HG02763 (cell line): ENCODE measurements at regions not wholly inside any gene's neighbourhood (a gene's known extent, or its start where the extent isn't known, plus 50 kb on each side); places are given as distances from the start of the nearest gene placed in this dataset.
A peak's percentile ranks its signal among the peaks of the same experiment; 100 is the strongest.
"Not testable (repeated sequence)": the region's sequence is repeated elsewhere in the genome, so short reads cannot be mapped to it uniquely, and the experiment has no call there.

Experiments
- ATAC-seq: cut with Tn5 transposase; IDR thresholded peaks from one replicate; pipeline ENCODE4 v1.9.1; 2021; ENCODE audit warnings: mild to moderate bottlenecking, moderate library complexity; ENCODE audit not compliant: unreplicated experiment

GRCh38 chr12:93237235-93237915 is 140.3 kb upstream of the NUDT4 start:
- no peak for ATAC-seq

- ATAC-seq, result not testable (repeated sequence)
Observed at GRCh38 chr12:93238512-93239262, 139.0 kb upstream of the NUDT4 start.

GRCh38 chr12:93239789-93240188 is 137.9 kb upstream of the NUDT4 start:
- not testable (repeated sequence) for ATAC-seq

GRCh38 chr12:93242154-93242972 is 135.4 kb upstream of the NUDT4 start:
- ATAC-seq, result no peak

- peak; percentile 26 for ATAC-seq
Observed at GRCh38 chr12:93243382-93243688, 134.4 kb upstream of the NUDT4 start.

GRCh38 chr12:93243689-93244513 is 133.8 kb upstream of the NUDT4 start:
- ATAC-seq, result peak; percentile 46

GRCh38 chr12:93244514-93245077 is 133.1 kb upstream of the NUDT4 start:
- ATAC-seq, result peak; percentile 23

- ATAC-seq, result peak; percentile 49
Observed at GRCh38 chr12:93245543-93245942, 132.2 kb upstream of the NUDT4 start.

GRCh38 chr12:93247313-93247991 is 130.3 kb upstream of the NUDT4 start:
- no peak for ATAC-seq

GRCh38 chr12:93252221-93252620 is 125.5 kb upstream of the NUDT4 start:
- ATAC-seq, result no peak

- ATAC-seq, result no peak
Observed at GRCh38 chr12:93254911-93255310, 122.8 kb upstream of the NUDT4 start.

- ATAC-seq, result no peak
Observed at GRCh38 chr12:93256256-93256969, 121.3 kb upstream of the NUDT4 start.

GRCh38 chr12:93261505-93262094 is 116.1 kb upstream of the NUDT4 start:
- ATAC-seq, result no peak

GRCh38 chr12:93272997-93273396 is 104.7 kb upstream of the NUDT4 start:
- no peak for ATAC-seq

GRCh38 chr12:93273834-93274564 is 103.7 kb upstream of the NUDT4 start:
- no peak for ATAC-seq

- ATAC-seq, result no peak
Observed at GRCh38 chr12:93274937-93275336, 102.8 kb upstream of the NUDT4 start.

- ATAC-seq, result no peak
Observed at GRCh38 chr12:93275589-93275988, 102.1 kb upstream of the NUDT4 start.
